IMR-90 (cell line): ENCODE measurements at regions not wholly inside any gene's neighbourhood (a gene's known extent, or its start where the extent isn't known, plus 50 kb on each side); places are given as distances from the start of the nearest gene placed in this dataset.

ENCODE experiments used
- ATAC-seq: fragments of 200-7000 bp; cut with Tn5 transposase; 2 replicates; pipeline ENCODE4 v1.9.1; 2020; ENCODE audit warnings: low read depth, mild to moderate bottlenecking, moderate library complexity
- BruUV-seq: library from RNA; stranded (reverse); fragments of 400-500 nt; replicated peaks from 2 replicates; lab custom pipeline; 2021; lab: Mats Ljungman, UMichigan
- CTCF ChIA-PET: fragments of 300-600 bp; formaldehyde crosslinking; extraction: SDS; loops from one replicate; lab custom pipeline; 2021; ENCODE audit warnings: antibody characterized with exemption; lab: Yijun Ruan, JAX
- POLR2A ChIA-PET: fragments of 300-600 bp; sonication (Branson Sonifier 250); formaldehyde crosslinking; loops from one replicate; lab custom pipeline; 2022; ENCODE audit warnings: antibody characterized with exemption; ENCODE audit not compliant: unreplicated experiment; lab: Charles Lee
- DNase-seq: peaks from one replicate; pipeline ENCODE4 v3.0.0; 2013
- H2AFZ ChIP-seq: replicated peaks from 2 replicates; pipeline ENCODE3; 2013; ENCODE audit warnings: low read length, mild to moderate bottlenecking; ENCODE audit not compliant: poor library complexity
- H2AK5ac ChIP-seq: 2 replicates; pipeline ENCODE4 v1.6.1; 2013; ENCODE audit warnings: low read depth, low read length, inconsistent platforms
- H2AK9ac ChIP-seq: replicated peaks from 2 replicates; pipeline ENCODE3; 2013; ENCODE audit warnings: mild to moderate bottlenecking, low read depth, low read length, moderate library complexity; ENCODE audit not compliant: poor library complexity
- H2BK120ac ChIP-seq: 2 replicates; pipeline ENCODE4 v1.6.1; 2013; ENCODE audit warnings: low read depth, low read length, inconsistent platforms
- H2BK15ac ChIP-seq: 3 replicates; pipeline ENCODE4 v1.6.1; 2013; ENCODE audit warnings: low read depth, low read length, inconsistent platforms
- H2BK20ac ChIP-seq: 2 replicates; pipeline ENCODE4 v1.6.1; 2013; ENCODE audit warnings: low read depth, mild to moderate bottlenecking, inconsistent platforms, low read length, moderate library complexity
- H2BK5ac ChIP-seq: 2 replicates; pipeline ENCODE4 v1.6.1; 2013; ENCODE audit warnings: mild to moderate bottlenecking, low read depth, low read length, inconsistent platforms; ENCODE audit not compliant: poor library complexity, severe bottlenecking
- H3K14ac ChIP-seq: replicated peaks from 2 replicates; pipeline ENCODE4 v1.6.1; 2013; ENCODE audit warnings: low read depth, low read length, inconsistent platforms
- H3K18ac ChIP-seq: 2 replicates; pipeline ENCODE4 v1.6.1; 2013; ENCODE audit warnings: low read depth, low read length, control low read depth
- H3K23ac ChIP-seq: 2 replicates; pipeline ENCODE4 v1.6.1; 2013; ENCODE audit warnings: low read depth, low read length, inconsistent platforms
- H3K27ac ChIP-seq: 2 replicates; pipeline ENCODE4 v1.5.1; 2013; ENCODE audit warnings: mild to moderate bottlenecking, control low read depth, low read length; ENCODE audit not compliant: insufficient read depth
- H3K27me3 ChIP-seq: 2 replicates; pipeline ENCODE4 v1.6.1; 2013; ENCODE audit warnings: low read length; ENCODE audit not compliant: control insufficient read depth, insufficient read depth
- H3K36me3 ChIP-seq: 2 replicates; pipeline ENCODE4 v1.6.1; 2013; ENCODE audit warnings: low read length, mixed read lengths; ENCODE audit not compliant: control insufficient read depth, insufficient read depth
- H3K4ac ChIP-seq: 2 replicates; pipeline ENCODE4 v1.6.1; 2013; ENCODE audit warnings: low read depth, low read length, inconsistent platforms
- H3K4me1 ChIP-seq: 2 replicates; pipeline ENCODE4 v1.6.1; 2013; ENCODE audit warnings: low read length, mixed read lengths; ENCODE audit not compliant: control insufficient read depth, insufficient read depth
- H3K4me2 ChIP-seq: 2 replicates; pipeline ENCODE4 v1.6.1; 2013; ENCODE audit warnings: low read depth, mild to moderate bottlenecking, control low read depth, low read length, moderate library complexity
- H3K4me3 ChIP-seq: 2 replicates; pipeline ENCODE4 v1.5.1; 2013; ENCODE audit warnings: low read depth, mild to moderate bottlenecking, control low read depth, low read length, moderate library complexity; ENCODE audit not compliant: insufficient read depth
- H3K56ac ChIP-seq: 2 replicates; pipeline ENCODE4 v1.6.1; 2013; ENCODE audit warnings: low read length, inconsistent platforms; ENCODE audit not compliant: insufficient read depth; ENCODE audit errors: extremely low read depth
- H3K79me1 ChIP-seq, 2 experiments: 2 replicates each; pipeline ENCODE4 v1.6.1; 2013; ENCODE audit warnings: low read length in 2 of 2, inconsistent platforms in 1 of 2, low read depth in 1 of 2
- H3K9ac ChIP-seq: 2 replicates; pipeline ENCODE4 v1.6.1; 2013; ENCODE audit warnings: low read depth, low read length, control low read depth
- H3K9me1 ChIP-seq: 2 replicates; pipeline ENCODE4 v1.6.1; 2013; ENCODE audit warnings: low read length, inconsistent platforms; ENCODE audit not compliant: insufficient read depth
- H3K9me3 ChIP-seq: 2 replicates; pipeline ENCODE4 v1.6.1; 2013; ENCODE audit warnings: low read length; ENCODE audit not compliant: control insufficient read depth, insufficient read depth
- H4K20me1 ChIP-seq: 2 replicates; pipeline ENCODE4 v1.6.1; 2013; ENCODE audit warnings: low read length, inconsistent platforms; ENCODE audit not compliant: insufficient read depth
- H4K5ac ChIP-seq: 2 replicates; pipeline ENCODE4 v1.6.1; 2013; ENCODE audit warnings: mild to moderate bottlenecking, low read depth, low read length, control low read depth
- H4K8ac ChIP-seq, 2 experiments: 2 replicates each; pipeline ENCODE4 v1.6.1; 2013; ENCODE audit warnings: low read depth in 2 of 2, low read length in 2 of 2, control low read depth in 1 of 2, inconsistent platforms in 1 of 2
- H4K91ac ChIP-seq: 2 replicates; pipeline ENCODE4 v1.6.1; 2013; ENCODE audit warnings: low read depth, low read length, inconsistent platforms; ENCODE audit not compliant: insufficient read depth
- BHLHE40 ChIP-seq: fragments of 150-350 bp; IDR thresholded peaks from 2 replicates; pipeline ENCODE4 v1.6.1; 2016; ENCODE audit warnings: mild to moderate bottlenecking, low read depth, low read length
- CEBPB ChIP-seq: IDR thresholded peaks from 2 replicates; pipeline ENCODE4 v1.6.1; 2012; ENCODE audit warnings: low read depth, low read length, improper control_type of control experiment
- CHD1 ChIP-seq: IDR thresholded peaks from 2 replicates; pipeline ENCODE4 v1.6.1; 2012; ENCODE audit warnings: low read depth, low read length, improper control_type of control experiment
- FOS ChIP-seq: fragments of 150-350 bp; IDR thresholded peaks from 2 replicates; pipeline ENCODE4 v1.6.1; 2016; ENCODE audit warnings: low read depth, low read length
- MAFK ChIP-seq: IDR thresholded peaks from 2 replicates; pipeline ENCODE4 v1.6.1; 2012; ENCODE audit warnings: low read depth, low read length, improper control_type of control experiment
- MAZ ChIP-seq: IDR thresholded peaks from 2 replicates; pipeline ENCODE4 v1.6.1; 2012; ENCODE audit warnings: low read depth, mild to moderate bottlenecking, low read length, improper control_type of control experiment, moderate library complexity, borderline replicate concordance
- MXI1 ChIP-seq: IDR thresholded peaks from 2 replicates; pipeline ENCODE4 v1.6.1; 2012; ENCODE audit warnings: low read depth, mild to moderate bottlenecking, low read length, moderate library complexity, borderline replicate concordance
- NFE2L2 ChIP-seq: fragments of 150-350 bp; IDR thresholded peaks from 2 replicates; pipeline ENCODE4 v1.6.1; 2016; ENCODE audit warnings: low read depth, mild to moderate bottlenecking, low read length
- POLR2A ChIP-seq: IDR thresholded peaks from 2 replicates; pipeline ENCODE4 v1.6.1; 2012; ENCODE audit warnings: mild to moderate bottlenecking, low read depth, low read length
- RAD21 ChIP-seq: IDR thresholded peaks from 2 replicates; pipeline ENCODE4 v1.6.1; 2012; ENCODE audit warnings: low read length, improper control_type of control experiment
- RCOR1 ChIP-seq: IDR thresholded peaks from 2 replicates; pipeline ENCODE4 v1.6.1; 2012; ENCODE audit warnings: mild to moderate bottlenecking, low read length, improper control_type of control experiment; ENCODE audit not compliant: insufficient replicate concordance
- RFX5 ChIP-seq: IDR thresholded peaks from 2 replicates; pipeline ENCODE4 v1.8.0; 2012; ENCODE audit warnings: low read depth, mild to moderate bottlenecking, low read length, moderate library complexity
- SMC3 ChIP-seq: fragments of 150-350 bp; IDR thresholded peaks from 2 replicates; pipeline ENCODE4 v1.6.1; 2016; ENCODE audit warnings: low read depth, mild to moderate bottlenecking, antibody characterized with exemption, low read length, moderate library complexity
- WGBS, 2 experiments: methylation state at CpG; one replicate each; pipeline versions ENCODE4 v1.1.5 to v1.1.7; 2013; ENCODE audit warnings: missing lambda C conversion rate in 2 of 2; ENCODE audit not compliant: insufficient read length in 1 of 2; ENCODE audit errors: extremely low coverage in 2 of 2; 5-methylcytosine and 5-hydroxymethylcytosine counted together
- dilution Hi-C: fragments of 300-500 bp; cut with HindIII; formaldehyde crosslinking; loops from one replicate; pipeline ENCODE4 v1.14.3; 2018; ENCODE audit warnings: low sequenced_read_pairs; ENCODE audit not compliant: unreplicated experiment
- in situ Hi-C: fragments of 300-500 bp; cut with MboI; formaldehyde crosslinking; loops from 3 replicates; pipeline ENCODE4 v1.14.3; 2019; ENCODE audit warnings: low sequenced_read_pairs, inconsistent platforms, mixed read lengths
- intact Hi-C: fragments of 100-400 bp; cut with micrococcal nuclease; formaldehyde crosslinking; loops from 2 replicates; pipeline ENCODE4 v1.10.0; 2022
- TF ChIP-seq, protein P1 (sequence below): fragments of 150-350 bp; IDR thresholded peaks from 2 replicates; pipeline ENCODE4 v1.6.1; 2016; ENCODE audit warnings: low read depth, mild to moderate bottlenecking, low read length, moderate library complexity, borderline replicate concordance
- TF ChIP-seq, protein P2 (sequence below): conservative IDR thresholded peaks from 2 replicates; pipeline ENCODE4 v1.5.1; 2012; ENCODE audit warnings: mild to moderate bottlenecking, low read depth, low read length, improper control_type of control experiment

DNA sequence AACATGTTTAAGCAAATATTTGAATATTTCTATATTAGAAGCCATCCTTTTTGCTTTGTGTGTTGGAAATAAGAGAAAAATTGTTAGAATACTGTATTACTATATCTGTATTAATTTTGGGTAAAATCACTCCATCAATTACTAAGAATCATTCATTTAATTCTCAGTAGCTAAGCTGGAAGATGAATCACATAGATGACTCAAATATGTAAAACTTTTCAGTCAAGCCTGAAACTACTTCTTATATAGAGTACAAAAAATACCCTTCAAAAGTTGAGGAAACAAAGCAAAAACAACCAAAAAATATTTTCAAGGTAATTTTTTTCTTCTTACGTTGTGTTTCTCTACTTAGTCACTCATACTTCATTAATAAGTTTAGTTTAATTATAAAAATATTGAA lies 205.7 kb upstream of the ROBO1 start:
- H3K4me2 ChIP-seq: no peak overlapping the region
- dilution Hi-C loops: no loop called here
- TF ChIP-seq POLR2A: no peak
- no peak for TF ChIP-seq SMC3
- no peak for TF ChIP-seq FOS
- no peak for TF ChIP-seq MAFK
- no peak for TF ChIP-seq CEBPB
- TF ChIP-seq RAD21: no peak
- no peak for TF ChIP-seq BHLHE40
- TF ChIP-seq NFE2L2: no peak
- no peak for TF ChIP-seq RFX5
- no peak for TF ChIP-seq MAZ
- TF ChIP-seq RCOR1: no peak
- TF ChIP-seq, protein P1, sequence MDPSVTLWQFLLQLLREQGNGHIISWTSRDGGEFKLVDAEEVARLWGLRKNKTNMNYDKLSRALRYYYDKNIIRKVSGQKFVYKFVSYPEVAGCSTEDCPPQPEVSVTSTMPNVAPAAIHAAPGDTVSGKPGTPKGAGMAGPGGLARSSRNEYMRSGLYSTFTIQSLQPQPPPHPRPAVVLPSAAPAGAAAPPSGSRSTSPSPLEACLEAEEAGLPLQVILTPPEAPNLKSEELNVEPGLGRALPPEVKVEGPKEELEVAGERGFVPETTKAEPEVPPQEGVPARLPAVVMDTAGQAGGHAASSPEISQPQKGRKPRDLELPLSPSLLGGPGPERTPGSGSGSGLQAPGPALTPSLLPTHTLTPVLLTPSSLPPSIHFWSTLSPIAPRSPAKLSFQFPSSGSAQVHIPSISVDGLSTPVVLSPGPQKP: no peak
- TF ChIP-seq CHD1: no peak
- TF ChIP-seq, protein P2, sequence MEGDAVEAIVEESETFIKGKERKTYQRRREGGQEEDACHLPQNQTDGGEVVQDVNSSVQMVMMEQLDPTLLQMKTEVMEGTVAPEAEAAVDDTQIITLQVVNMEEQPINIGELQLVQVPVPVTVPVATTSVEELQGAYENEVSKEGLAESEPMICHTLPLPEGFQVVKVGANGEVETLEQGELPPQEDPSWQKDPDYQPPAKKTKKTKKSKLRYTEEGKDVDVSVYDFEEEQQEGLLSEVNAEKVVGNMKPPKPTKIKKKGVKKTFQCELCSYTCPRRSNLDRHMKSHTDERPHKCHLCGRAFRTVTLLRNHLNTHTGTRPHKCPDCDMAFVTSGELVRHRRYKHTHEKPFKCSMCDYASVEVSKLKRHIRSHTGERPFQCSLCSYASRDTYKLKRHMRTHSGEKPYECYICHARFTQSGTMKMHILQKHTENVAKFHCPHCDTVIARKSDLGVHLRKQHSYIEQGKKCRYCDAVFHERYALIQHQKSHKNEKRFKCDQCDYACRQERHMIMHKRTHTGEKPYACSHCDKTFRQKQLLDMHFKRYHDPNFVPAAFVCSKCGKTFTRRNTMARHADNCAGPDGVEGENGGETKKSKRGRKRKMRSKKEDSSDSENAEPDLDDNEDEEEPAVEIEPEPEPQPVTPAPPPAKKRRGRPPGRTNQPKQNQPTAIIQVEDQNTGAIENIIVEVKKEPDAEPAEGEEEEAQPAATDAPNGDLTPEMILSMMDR: no peak
- TF ChIP-seq MXI1: no peak

More for the DNA sequence above, 205.7 kb upstream of the ROBO1 start:
- Histone ChIP-seq H3K18ac (no peak overlapping the region), H2AK9ac (no peak overlapping the region), H2AFZ (no peak overlapping the region), H3K9me1 (no peaks in the 10 kb centered on the region), H3K4me3 (no peak overlapping the region), H3K9me3 (no peaks in the 10 kb centered on the region), H2BK20ac (no peak overlapping the region), H3K4me1 (no peaks in the 10 kb centered on the region), H3K9ac (no peak overlapping the region), H2BK5ac (no peak overlapping the region), H4K5ac (no peak overlapping the region), H3K79me1 (no peaks in the 10 kb centered on the region), H3K27ac (no peak overlapping the region), H4K20me1 (no peaks in the 10 kb centered on the region), H3K27me3 (no peaks in the 10 kb centered on the region), H2AK5ac (no peak overlapping the region), H4K91ac (no peak overlapping the region), H3K14ac (no peak overlapping the region), H3K23ac (no peak overlapping the region), H2BK120ac (no peak overlapping the region), H4K8ac (no peak overlapping the region), H3K4ac (no peak overlapping the region), H3K36me3 (no peaks in the 10 kb centered on the region), H2BK15ac (no peak overlapping the region), H3K56ac (no peak overlapping the region)
- BruUV-seq: no TSS peak
- in situ Hi-C loops: no loop called here
- intact Hi-C loops: no loop called here
- CTCF ChIA-PET: no interaction called here
- no CpG with 5 or more reads among the region's 1 CpG for WGBS, 2 experiments
- POLR2A ChIA-PET: no interaction called here
- no peak for ATAC-seq
- DNase-seq: no peak
